ENCODE measurements at regions not wholly inside any gene's neighbourhood (a gene's known extent, or its start where the extent isn't known, plus 50 kb on each side); places are given as distances from the start of the nearest gene placed in this dataset.

- intact Hi-C loops (cut with DNase I): no loop called here
- Histone ChIP-seq H3K27me3 (peaks cover 0 to 51% (median 5%) of the 10 kb centered on the region in 4 donors), H3K36me3 (no peaks in the 10 kb centered on the region), H3K4me1 (peaks cover 9 to 19% (median 15%) of the 10 kb centered on the region in 3 donors), H3K4me3 (no peak overlapping the region), H3K9me3 (no peaks in the 10 kb centered on the region), H3K27ac (no peak overlapping the region)
- WGBS, 2 donors: 80 to 95% methylated on average over 5 to 7 of the region's 7 CpGs
- DNase-seq: no peak
- TF ChIP-seq CTCF (IDR thresholded peaks at IDR 0.05): no peak
- TF ChIP-seq POLR2A (IDR thresholded peaks at IDR 0.05): no peak
These were observed 139.8 kb upstream of the RET start for GRCh38 chr10:42937048-42937447.

DNA sequence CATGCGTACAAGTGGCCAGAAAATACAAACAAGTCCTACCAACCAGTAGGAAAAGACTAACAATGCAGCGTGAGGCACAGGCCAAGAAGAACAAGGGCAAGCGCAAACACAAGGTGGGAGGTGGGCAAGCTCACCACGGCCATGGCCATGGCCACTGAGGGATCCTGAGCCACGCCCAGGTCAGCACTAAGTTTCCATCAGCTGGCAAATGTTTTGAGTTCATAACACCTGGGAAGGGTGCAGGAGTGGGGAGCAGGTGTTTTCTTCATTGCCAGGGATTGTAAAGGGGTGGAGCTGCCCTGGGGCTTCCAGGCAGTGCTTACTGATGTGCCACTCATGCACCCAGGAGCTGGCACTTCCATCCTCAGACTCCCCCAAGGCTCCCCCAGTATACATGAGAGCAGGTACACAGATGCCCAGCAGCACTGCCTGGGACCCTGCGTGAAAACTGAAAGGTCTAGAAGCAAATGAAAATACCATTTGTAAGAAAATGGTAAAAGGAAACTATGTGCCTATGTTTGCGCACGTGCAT is 139.2 kb upstream of the RET start:
- WGBS, 2 donors: 67 to 68% methylated on average over 8 of the region's 8 CpGs
- intact Hi-C loops (cut with DNase I): no loop called here
- DNase-seq: no peak
- no peaks in the 10 kb centered on the region for H3K36me3 ChIP-seq
- TF ChIP-seq POLR2A (IDR thresholded peaks at IDR 0.05): no peak
- TF ChIP-seq CTCF (IDR thresholded peaks at IDR 0.05): no peak
- no peak overlapping the region for H3K4me3 ChIP-seq
- peaks cover 9 to 14% (median 12%) of the 10 kb centered on the region in 3 donors for H3K4me1 ChIP-seq
- peaks cover 0 to 45% (median 4%) of the 10 kb centered on the region in 4 donors for H3K27me3 ChIP-seq
- H3K9me3 ChIP-seq: no peaks in the 10 kb centered on the region
- H3K27ac ChIP-seq: no peak overlapping the region

GRCh38 chr10:42938351-42938750 is 138.5 kb upstream of the RET start:
- H3K4me1 ChIP-seq: peaks cover 4 to 7% (median 5%) of the 10 kb centered on the region in 3 donors
- H3K4me3 ChIP-seq: no peak overlapping the region
- TF ChIP-seq POLR2A (IDR thresholded peaks at IDR 0.05): no peak
- no peak for TF ChIP-seq CTCF (IDR thresholded peaks at IDR 0.05)
- 83 to 90% methylated on average over 6 to 7 of the region's 8 CpGs for WGBS, 2 donors
- no peaks in the 10 kb centered on the region for H3K36me3 ChIP-seq
- no peak overlapping the region for H3K27ac ChIP-seq
- DNase-seq: no peak
- H3K9me3 ChIP-seq: no peaks in the 10 kb centered on the region
- intact Hi-C loops (cut with DNase I): no loop called here
- H3K27me3 ChIP-seq: peaks cover 0 to 39% (median 1%) of the 10 kb centered on the region in 4 donors

DNA sequence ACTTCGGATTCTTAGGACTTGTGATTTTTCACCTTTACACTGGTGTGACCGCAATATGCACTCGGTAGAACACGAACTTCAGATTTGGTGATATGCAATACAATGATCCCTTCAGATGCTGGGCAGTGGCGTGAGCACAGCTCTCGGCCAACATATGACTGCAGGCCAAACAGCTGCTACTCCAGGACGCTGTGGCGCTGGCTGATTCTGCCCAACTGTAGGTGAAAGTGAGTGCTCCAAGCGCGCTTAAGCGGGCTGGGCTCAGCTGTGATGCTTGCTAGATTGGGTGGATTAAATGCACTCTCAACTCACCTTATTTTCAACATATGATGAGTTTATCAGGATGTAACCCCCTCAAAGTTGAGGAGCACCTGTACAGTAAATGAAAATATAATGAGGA is 137.6 kb upstream of the RET start:
- Histone ChIP-seq H3K4me1 (no peaks in the 10 kb centered on the region), H3K4me3 (no peak overlapping the region), H3K27ac (no peak overlapping the region), H3K27me3 (peaks cover 0 to 30% (median under 1%) of the 10 kb centered on the region in 4 donors), H3K9me3 (no peaks in the 10 kb centered on the region), H3K36me3 (no peaks in the 10 kb centered on the region)
- 76 to 80% methylated on average over 10 to 11 of the region's 11 CpGs for WGBS, 2 donors
- no peak for DNase-seq
- no peak for TF ChIP-seq POLR2A (IDR thresholded peaks at IDR 0.05)
- TF ChIP-seq CTCF (IDR thresholded peaks at IDR 0.05): no peak
- intact Hi-C loops (cut with DNase I): no loop called here

GRCh38 chr10:42939685-42940366 is 137.0 kb upstream of the RET start:
- H3K27ac ChIP-seq: no peak overlapping the region
- H3K4me1 ChIP-seq: no peaks in the 10 kb centered on the region
- no peak overlapping the region for H3K4me3 ChIP-seq
- intact Hi-C loops (cut with DNase I): no loop called here
- no peak for TF ChIP-seq CTCF (IDR thresholded peaks at IDR 0.05)
- TF ChIP-seq POLR2A (IDR thresholded peaks at IDR 0.05): no peak
- WGBS, 2 donors: 69 to 85% methylated on average over 7 to 12 of the region's 15 CpGs
- no peak for DNase-seq
- peaks cover 0 to 24% (median 0%) of the 10 kb centered on the region in 4 donors for H3K27me3 ChIP-seq
- H3K36me3 ChIP-seq: no peaks in the 10 kb centered on the region
- no peaks in the 10 kb centered on the region for H3K9me3 ChIP-seq
